HL-60 (cell line): ENCODE measurements at regions not wholly inside any gene's neighbourhood (a gene's known extent, or its start where the extent isn't known, plus 50 kb on each side); places are given as distances from the start of the nearest gene placed in this dataset.

Experiments used
- CTCF ChIP-seq: IDR thresholded peaks from one replicate; pipeline ENCODE4 v1.5.1; 2011; ENCODE audit warnings: low read length, control low read depth, inconsistent platforms; ENCODE audit not compliant: insufficient read depth
- GABPA ChIP-seq: IDR thresholded peaks from 2 replicates; pipeline ENCODE4 v1.6.1; 2012; ENCODE audit warnings: low read depth
- POLR2AphosphoS5 ChIP-seq: IDR thresholded peaks from 2 replicates; pipeline ENCODE4 v1.6.1; 2012; ENCODE audit warnings: low read depth
- TF ChIP-seq, protein P1 (sequence below): IDR thresholded peaks from 2 replicates; pipeline ENCODE4 v1.6.1; 2012; ENCODE audit warnings: low read depth; ENCODE audit not compliant: insufficient replicate concordance

DNA sequence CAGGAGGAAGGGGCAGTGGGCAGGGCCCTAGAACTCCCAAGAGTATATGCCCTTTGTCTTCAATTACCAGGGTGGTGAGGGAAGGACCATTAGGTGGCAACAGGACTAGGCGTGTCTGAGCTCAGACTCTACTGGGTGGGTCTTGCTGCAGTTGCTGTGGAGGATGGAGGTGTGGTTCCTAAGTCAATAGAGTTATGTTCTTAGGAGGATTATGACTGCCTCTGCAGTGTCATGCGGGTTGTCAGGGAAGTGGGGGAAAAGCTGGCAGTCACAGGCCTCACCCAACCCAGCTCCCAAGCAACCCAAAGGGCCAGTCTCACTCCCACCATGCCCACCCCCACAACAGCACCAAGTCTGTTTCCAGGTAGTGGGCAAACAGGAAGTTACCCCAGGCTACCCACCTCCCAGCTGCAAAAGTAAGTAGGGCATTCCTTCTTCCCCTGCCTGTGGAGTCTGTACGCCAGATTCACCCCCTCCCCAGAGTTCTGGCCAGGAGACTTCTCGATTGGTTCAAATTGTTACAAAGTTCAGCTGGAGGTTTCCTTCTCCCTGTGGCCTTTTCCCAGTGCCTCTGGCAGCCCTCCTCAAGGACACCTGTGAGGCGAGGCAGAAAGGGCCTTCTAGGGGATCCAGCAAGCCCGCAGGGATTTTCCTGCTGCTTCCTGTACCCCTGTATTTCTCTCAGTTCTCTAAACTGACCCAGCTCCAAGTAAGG lies 145.3 kb downstream of the HINT1 start:
- TF ChIP-seq CTCF (no peak), POLR2AphosphoS5 (no peak), GABPA (no peak)
- TF ChIP-seq, protein P1, sequence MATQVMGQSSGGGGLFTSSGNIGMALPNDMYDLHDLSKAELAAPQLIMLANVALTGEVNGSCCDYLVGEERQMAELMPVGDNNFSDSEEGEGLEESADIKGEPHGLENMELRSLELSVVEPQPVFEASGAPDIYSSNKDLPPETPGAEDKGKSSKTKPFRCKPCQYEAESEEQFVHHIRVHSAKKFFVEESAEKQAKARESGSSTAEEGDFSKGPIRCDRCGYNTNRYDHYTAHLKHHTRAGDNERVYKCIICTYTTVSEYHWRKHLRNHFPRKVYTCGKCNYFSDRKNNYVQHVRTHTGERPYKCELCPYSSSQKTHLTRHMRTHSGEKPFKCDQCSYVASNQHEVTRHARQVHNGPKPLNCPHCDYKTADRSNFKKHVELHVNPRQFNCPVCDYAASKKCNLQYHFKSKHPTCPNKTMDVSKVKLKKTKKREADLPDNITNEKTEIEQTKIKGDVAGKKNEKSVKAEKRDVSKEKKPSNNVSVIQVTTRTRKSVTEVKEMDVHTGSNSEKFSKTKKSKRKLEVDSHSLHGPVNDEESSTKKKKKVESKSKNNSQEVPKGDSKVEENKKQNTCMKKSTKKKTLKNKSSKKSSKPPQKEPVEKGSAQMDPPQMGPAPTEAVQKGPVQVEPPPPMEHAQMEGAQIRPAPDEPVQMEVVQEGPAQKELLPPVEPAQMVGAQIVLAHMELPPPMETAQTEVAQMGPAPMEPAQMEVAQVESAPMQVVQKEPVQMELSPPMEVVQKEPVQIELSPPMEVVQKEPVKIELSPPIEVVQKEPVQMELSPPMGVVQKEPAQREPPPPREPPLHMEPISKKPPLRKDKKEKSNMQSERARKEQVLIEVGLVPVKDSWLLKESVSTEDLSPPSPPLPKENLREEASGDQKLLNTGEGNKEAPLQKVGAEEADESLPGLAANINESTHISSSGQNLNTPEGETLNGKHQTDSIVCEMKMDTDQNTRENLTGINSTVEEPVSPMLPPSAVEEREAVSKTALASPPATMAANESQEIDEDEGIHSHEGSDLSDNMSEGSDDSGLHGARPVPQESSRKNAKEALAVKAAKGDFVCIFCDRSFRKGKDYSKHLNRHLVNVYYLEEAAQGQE = no peak
